Stomach (tissue), 8 donors: ENCODE measurements at regions not wholly inside any gene's neighbourhood (a gene's known extent, or its start where the extent isn't known, plus 50 kb on each side); places are given as distances from the start of the nearest gene placed in this dataset.
"Not testable (repeated sequence)": the region's sequence is repeated elsewhere in the genome, so short reads cannot be mapped to it uniquely, and the experiment has no call there.

ENCODE experiments used
- DNase-seq, 2 donors: peaks; one replicate each; pipeline versions ENCODE4 v3.0.0 to v3.0.0-alpha.2; 2013 to 2019
- H3K27ac ChIP-seq, 5 donors: fragments of 200-600 bp in 4 of 5; sonication (generic) in 4 of 5; one replicate each; pipeline ENCODE4 v1.5.1; 2013 to 2019; ENCODE audit warnings: mild to moderate bottlenecking in 1 of 5, moderate library complexity in 1 of 5
- H3K27me3 ChIP-seq, 3 donors: fragments of 200-600 bp; sonication (generic); one replicate each; pipeline ENCODE4 v1.5.1; 2017 to 2019; ENCODE audit warnings: mixed run types in 1 of 3
- H3K36me3 ChIP-seq, 4 donors: fragments of 200-600 bp; sonication (generic); 1 replicate in 3 of 4; 2 replicates in 1 of 4; pipeline ENCODE4 v1.5.1; 2016 to 2019
- H3K4me1 ChIP-seq, 4 donors: fragments of 200-600 bp; sonication (generic); one replicate each; pipeline ENCODE4 v1.5.1; 2016 to 2019
- H3K4me3 ChIP-seq, 4 donors: fragments of 200-600 bp; sonication (generic) in 3 of 4; one replicate each; pipeline ENCODE4 v1.5.1; 2016 to 2019; ENCODE audit warnings: mild to moderate bottlenecking in 1 of 4
- H3K9me3 ChIP-seq, 4 donors: fragments of 200-600 bp; sonication (generic); one replicate each; pipeline ENCODE4 v1.5.1; 2016 to 2019
- CTCF ChIP-seq, 7 experiments: fragments of 450-650 bp in 4 of 7; fragments of 200-600 bp in 3 of 7; sonication (generic) in 3 of 7; IDR thresholded peaks; one replicate each; pipeline ENCODE4 v1.5.1; 2016 to 2019; ENCODE audit warnings: antibody characterized with exemption in 7 of 7, control low read depth in 2 of 7, mild to moderate bottlenecking in 1 of 7
- EP300 ChIP-seq: sonication (generic); formaldehyde crosslinking; IDR thresholded peaks from one replicate; pipeline ENCODE4 v1.6.1; 2017; ENCODE audit warnings: antibody characterized with exemption
- POLR2A ChIP-seq, 4 donors: fragments of 450-650 bp; IDR thresholded peaks; one replicate each; pipeline ENCODE4 v1.6.1; 2016; ENCODE audit warnings: antibody characterized with exemption in 4 of 4, control low read depth in 2 of 4, mild to moderate bottlenecking in 1 of 4, moderate library complexity in 1 of 4
- POLR2AphosphoS5 ChIP-seq, 3 donors: sonication (generic); formaldehyde crosslinking; IDR thresholded peaks; one replicate each; pipeline ENCODE4 v1.6.1; 2016; ENCODE audit warnings: antibody characterized with exemption in 3 of 3
- WGBS, 5 donors: extraction: QIAGEN DNeasy Blood & Tissue Kit in 3 of 5; methylation state at CpG; one replicate each; pipeline versions ENCODE4 v1.1.5 to v1.1.7; 2013 to 2018; 5-methylcytosine and 5-hydroxymethylcytosine counted together
- intact Hi-C: fragments of 100-400 bp; cut with DNase I; formaldehyde crosslinking; loops from one replicate; pipeline ENCODE4 v1.15.1; 2023; ENCODE audit warnings: low total_unique reads
- donor health status: healthy with polysubstance abuse.
- donor health status: Bipolar disorder and iron deficiency.
- donor health status: healthy.

DNA sequence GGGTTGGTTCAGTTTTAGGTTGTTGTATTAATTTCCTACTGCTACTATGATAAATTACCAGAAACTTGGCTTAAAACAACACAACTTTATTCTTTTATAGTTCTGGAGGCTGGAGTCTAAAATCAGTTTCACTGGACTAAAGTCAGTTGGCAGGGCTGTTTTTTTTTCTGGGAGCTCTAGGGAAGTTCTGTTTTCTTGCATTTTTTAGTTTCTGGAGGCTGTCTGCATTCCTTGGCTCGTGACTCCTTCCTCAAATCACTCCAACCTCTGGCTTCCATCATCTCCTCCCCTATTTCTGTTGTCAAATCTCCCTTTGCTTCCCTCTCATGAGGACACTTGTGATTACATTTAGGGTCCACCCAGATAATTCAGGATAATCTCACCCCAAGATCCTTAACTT is 51.3 kb upstream of the SUB1 start:
- Histone ChIP-seq H3K4me3 (no peak overlapping the region), H3K36me3 (no peaks in the 10 kb centered on the region), H3K27me3 (no peaks in the 10 kb centered on the region), H3K27ac (no peak overlapping the region), H3K4me1 (peaks cover 0 to 12% (median 2%) of the 10 kb centered on the region in 4 donors), H3K9me3 (no peaks in the 10 kb centered on the region)
- DNase-seq = peak in 1 of 2 donors; percentile 69
- 10 to 47% (median 29%) methylated on average over 1 of the region's 1 CpG for WGBS, 5 donors
- TF ChIP-seq EP300 (no peak), POLR2AphosphoS5 (IDR thresholded peaks at IDR 0.05) (no peak)
- intact Hi-C loops = no loop called here

DNA sequence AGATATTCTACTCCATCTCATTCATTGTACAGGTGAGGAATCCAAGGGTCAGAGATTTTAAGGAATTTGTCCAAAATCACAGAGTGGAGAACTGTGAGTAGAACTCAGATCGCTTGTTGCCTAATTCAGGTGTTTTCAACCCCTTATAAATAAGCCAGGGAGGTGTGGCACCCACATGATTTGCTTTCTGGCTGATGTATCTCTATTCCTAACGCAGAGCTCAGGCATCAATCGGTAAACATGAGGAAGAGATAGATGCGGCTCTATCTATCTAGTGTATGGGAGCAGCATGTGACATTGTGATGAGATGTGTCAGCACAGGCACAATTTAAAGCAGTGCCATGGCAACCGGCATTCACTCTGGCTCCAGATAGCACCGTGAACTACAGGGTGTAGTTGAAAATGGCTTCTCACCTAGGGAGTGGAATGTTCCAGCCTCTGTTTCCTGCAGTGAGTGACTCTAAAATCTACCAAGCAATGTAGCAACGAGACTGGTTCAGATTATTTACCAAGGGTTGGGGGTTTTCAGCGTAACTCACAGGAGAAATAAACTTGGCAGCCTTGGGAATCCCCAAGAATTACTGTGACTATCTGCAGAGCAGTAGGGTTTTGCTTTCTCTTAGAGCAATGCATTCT is 53.4 kb upstream of the SUB1 start:
- WGBS, 5 donors = 29 to 39% (median 32%) methylated on average over 8 of the region's 8 CpGs
- Histone ChIP-seq H3K9me3 (no peaks in the 10 kb centered on the region), H3K4me3 (no peak overlapping the region), H3K27ac (peak overlapping the region in 1 of 5 donors; percentile 3), H3K4me1 (peaks cover 0 to 12% (median 2%) of the 10 kb centered on the region in 4 donors), H3K27me3 (no peaks in the 10 kb centered on the region), H3K36me3 (no peaks in the 10 kb centered on the region)
- intact Hi-C loops = no loop called here
- peak in 1 of 2 donors; percentile 43 for DNase-seq
- TF ChIP-seq POLR2A (IDR thresholded peaks at IDR 0.05) (no peak), POLR2AphosphoS5 (IDR thresholded peaks at IDR 0.05) (no peak), CTCF (IDR thresholded peaks at IDR 0.05) (no peak), EP300 (no peak)

DNA sequence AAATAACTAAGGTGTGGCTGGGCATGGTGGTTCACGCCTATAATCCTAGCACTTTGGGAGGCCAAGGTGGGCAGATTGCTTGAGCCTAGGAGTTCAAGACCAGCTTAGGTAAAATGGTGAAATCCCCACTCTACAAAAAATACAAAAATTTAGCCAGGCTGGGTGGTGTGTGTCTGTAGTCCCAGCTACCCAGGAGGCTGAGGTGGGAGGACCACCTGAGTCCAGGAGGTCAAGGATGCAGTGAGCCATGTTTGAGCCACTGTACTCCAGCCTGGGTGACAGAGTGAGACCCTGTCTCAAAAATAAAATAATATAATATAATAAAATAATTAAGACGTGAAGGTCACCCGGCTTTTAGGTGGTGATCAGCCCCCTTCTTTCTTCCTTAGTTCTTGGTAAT is 58.0 kb upstream of the SUB1 start:
- intact Hi-C loops = not testable (repeated sequence)
- 81 to 94% (median 85%) methylated on average over 3 of the region's 3 CpGs for WGBS, 5 donors

GRCh38 chr5:32526810-32527209 is 58.5 kb upstream of the SUB1 start:
- TF ChIP-seq POLR2A (IDR thresholded peaks at IDR 0.05) = no peak
- Histone ChIP-seq H3K4me1 (peaks cover 0 to 8% (median 2%) of the 10 kb centered on the region in 4 donors), H3K9me3 (no peaks in the 10 kb centered on the region), H3K36me3 (no peaks in the 10 kb centered on the region), H3K27me3 (no peaks in the 10 kb centered on the region), H3K4me3 (no peak overlapping the region), H3K27ac (no peak overlapping the region)
- DNase-seq = no peak
- 43 to 57% (median 44%) methylated on average over 1 of the region's 1 CpG for WGBS, 5 donors
- intact Hi-C loops = no loop called here

More for the DNA sequence above, 58.0 kb upstream of the SUB1 start:
- H3K4me3 ChIP-seq, H3K36me3 ChIP-seq, H3K27ac ChIP-seq, H3K9me3 ChIP-seq, H3K27me3 ChIP-seq, DNase-seq: not testable (repeated sequence)
- peaks cover 0 to 12% (median 2%) of the 10 kb centered on the region in 4 donors for H3K4me1 ChIP-seq

- no peaks in the 10 kb centered on the region for H3K9me3 ChIP-seq
- TF ChIP-seq POLR2A (IDR thresholded peaks at IDR 0.05) = no peak
- H3K4me1 ChIP-seq = no peaks in the 10 kb centered on the region
- intact Hi-C loops = no loop called here
- no peak overlapping the region for H3K27ac ChIP-seq
- H3K27me3 ChIP-seq = no peaks in the 10 kb centered on the region
- H3K36me3 ChIP-seq = no peaks in the 10 kb centered on the region
- no peak for DNase-seq
- no peak overlapping the region for H3K4me3 ChIP-seq
- WGBS, 5 donors = 80 to 86% (median 83%) methylated on average over 7 of the region's 7 CpGs
Observed at GRCh38 chr5:32523625-32524024, 61.7 kb upstream of the SUB1 start.

- WGBS, 5 donors = 75 to 83% (median 78%) methylated on average over 23 to 28 of the region's 28 CpGs
- no peaks in the 10 kb centered on the region for H3K36me3 ChIP-seq
- no peaks in the 10 kb centered on the region for H3K4me1 ChIP-seq
- no peak overlapping the region for H3K27ac ChIP-seq
- H3K27me3 ChIP-seq = no peaks in the 10 kb centered on the region
- TF ChIP-seq POLR2A (IDR thresholded peaks at IDR 0.05) (no peak), EP300 (no peak), POLR2AphosphoS5 (IDR thresholded peaks at IDR 0.05) (no peak), CTCF (IDR thresholded peaks at IDR 0.05) (no peak)
- DNase-seq = no peak
- H3K4me3 ChIP-seq = no peak overlapping the region
- intact Hi-C loops = no loop called here
- H3K9me3 ChIP-seq = no peaks in the 10 kb centered on the region
Observed at GRCh38 chr5:32522429-32523143, 62.8 kb upstream of the SUB1 start.
